ENCODE measurements at regions not wholly inside any gene's neighbourhood (a gene's known extent, or its start where the extent isn't known, plus 50 kb on each side); places are given as distances from the start of the nearest gene placed in this dataset.

DNA sequence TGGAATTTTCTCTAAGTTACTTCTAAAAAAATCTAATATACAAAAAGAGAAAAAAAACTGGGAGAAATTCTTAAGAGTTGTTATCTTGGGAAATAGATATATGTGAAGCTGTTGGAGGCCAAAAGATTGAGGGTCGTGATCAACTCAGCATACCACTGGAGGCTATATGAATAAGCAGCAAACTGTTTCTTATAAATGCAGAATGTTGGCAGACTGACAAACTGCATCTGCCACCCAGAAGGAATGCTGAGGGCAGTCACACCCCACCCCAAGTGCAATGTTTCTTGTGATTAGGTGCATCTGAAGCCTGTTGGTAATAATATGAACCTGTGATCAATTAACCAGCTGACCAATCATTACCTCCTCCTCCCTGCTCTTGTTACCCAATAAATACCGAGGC is 818.6 kb upstream of the MGAT4C start:
- Histone ChIP-seq H3F3A (ENCODE audit: control insufficient read depth, insufficient read depth) (no peaks in the 10 kb centered on the region), H3K9me2 (replicated peaks; ENCODE audit: control insufficient read depth, low read length) (no peaks in the 10 kb centered on the region), H3K4me2 (ENCODE audit: low read length) (no peak overlapping the region), H3K36me3 (ENCODE audit: control insufficient read depth, low read length) (no peaks in the 10 kb centered on the region), H3K27me3 (ENCODE audit: control insufficient read depth, low read length) (no peaks in the 10 kb centered on the region), H3K9me3 (ENCODE audit: control insufficient read depth, insufficient read depth, low read length) (no peaks in the 10 kb centered on the region), H3K27ac (ENCODE audit: low read depth, low read length) (no peak overlapping the region), H4K20me1 (ENCODE audit: control insufficient read depth, insufficient read depth, low read depth, low read length) (no peaks in the 10 kb centered on the region), H3K79me2 (ENCODE audit: control insufficient read depth, low read length) (no peaks in the 10 kb centered on the region), H3K4me1 (ENCODE audit: control insufficient read depth, low read length) (no peaks in the 10 kb centered on the region), H3K4me3 (ENCODE audit: low read length) (no peak overlapping the region)
- TF ChIP-seq EZH2phosphoT487 (IDR thresholded peaks at IDR 0.05; ENCODE audit: borderline replicate concordance, low read length), result no peak
- TF ChIP-seq, protein P1, sequence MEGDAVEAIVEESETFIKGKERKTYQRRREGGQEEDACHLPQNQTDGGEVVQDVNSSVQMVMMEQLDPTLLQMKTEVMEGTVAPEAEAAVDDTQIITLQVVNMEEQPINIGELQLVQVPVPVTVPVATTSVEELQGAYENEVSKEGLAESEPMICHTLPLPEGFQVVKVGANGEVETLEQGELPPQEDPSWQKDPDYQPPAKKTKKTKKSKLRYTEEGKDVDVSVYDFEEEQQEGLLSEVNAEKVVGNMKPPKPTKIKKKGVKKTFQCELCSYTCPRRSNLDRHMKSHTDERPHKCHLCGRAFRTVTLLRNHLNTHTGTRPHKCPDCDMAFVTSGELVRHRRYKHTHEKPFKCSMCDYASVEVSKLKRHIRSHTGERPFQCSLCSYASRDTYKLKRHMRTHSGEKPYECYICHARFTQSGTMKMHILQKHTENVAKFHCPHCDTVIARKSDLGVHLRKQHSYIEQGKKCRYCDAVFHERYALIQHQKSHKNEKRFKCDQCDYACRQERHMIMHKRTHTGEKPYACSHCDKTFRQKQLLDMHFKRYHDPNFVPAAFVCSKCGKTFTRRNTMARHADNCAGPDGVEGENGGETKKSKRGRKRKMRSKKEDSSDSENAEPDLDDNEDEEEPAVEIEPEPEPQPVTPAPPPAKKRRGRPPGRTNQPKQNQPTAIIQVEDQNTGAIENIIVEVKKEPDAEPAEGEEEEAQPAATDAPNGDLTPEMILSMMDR (IDR thresholded peaks at IDR 0.05; ENCODE audit: low read depth, low read length, poor library complexity, severe bottlenecking), result no peak

- no peaks in the 10 kb centered on the region for H3K27me3 ChIP-seq (ENCODE audit: control insufficient read depth, low read length)
- H3F3A ChIP-seq (ENCODE audit: control insufficient read depth, insufficient read depth), result no peaks in the 10 kb centered on the region
- no peaks in the 10 kb centered on the region for H3K79me2 ChIP-seq (ENCODE audit: control insufficient read depth, low read length)
- no peak overlapping the region for H3K4me2 ChIP-seq (ENCODE audit: low read length)
- no peaks in the 10 kb centered on the region for H4K20me1 ChIP-seq (ENCODE audit: control insufficient read depth, insufficient read depth, low read depth, low read length)
- H3K9me2 ChIP-seq (replicated peaks; ENCODE audit: control insufficient read depth, low read length), result no peaks in the 10 kb centered on the region
- H3K27ac ChIP-seq (ENCODE audit: low read depth, low read length), result no peak overlapping the region
- no peaks in the 10 kb centered on the region for H3K36me3 ChIP-seq (ENCODE audit: control insufficient read depth, low read length)
- no peak overlapping the region for H3K4me3 ChIP-seq (ENCODE audit: low read length)
- no peaks in the 10 kb centered on the region for H3K9me3 ChIP-seq (ENCODE audit: control insufficient read depth, insufficient read depth, low read length)
- no peaks in the 10 kb centered on the region for H3K4me1 ChIP-seq (ENCODE audit: control insufficient read depth, low read length)
- TF ChIP-seq EZH2phosphoT487 (IDR thresholded peaks at IDR 0.05; ENCODE audit: borderline replicate concordance, low read length), result no peak
- TF ChIP-seq, protein P1 (IDR thresholded peaks at IDR 0.05; ENCODE audit: low read depth, low read length, poor library complexity, severe bottlenecking), result no peak
Observed at GRCh38 chr12:87066326-87066725, 810.1 kb upstream of the MGAT4C start.

DNA sequence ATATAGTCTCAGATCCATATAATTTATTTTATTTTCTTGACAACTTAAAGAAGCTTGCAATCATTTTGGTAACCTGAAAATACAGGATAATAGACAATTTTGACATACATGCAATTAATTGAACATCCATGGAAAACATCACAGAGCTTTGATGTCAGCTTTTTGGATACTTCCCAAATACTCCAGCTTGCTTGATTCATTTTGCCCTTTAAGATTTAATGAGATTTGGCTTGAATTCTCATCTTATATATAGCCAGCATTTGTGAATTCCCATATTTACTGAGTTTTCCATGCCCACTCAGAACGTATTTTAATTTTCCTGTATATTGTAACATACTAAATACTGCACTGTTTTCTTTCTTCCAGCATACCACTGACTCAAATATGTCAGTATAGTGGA is 803.0 kb upstream of the MGAT4C start:
- no peaks in the 10 kb centered on the region for H3K4me1 ChIP-seq (ENCODE audit: control insufficient read depth, low read length)
- no peak overlapping the region for H3K27ac ChIP-seq (ENCODE audit: low read depth, low read length)
- no peaks in the 10 kb centered on the region for H3K27me3 ChIP-seq (ENCODE audit: control insufficient read depth, low read length)
- H3K4me2 ChIP-seq (ENCODE audit: low read length), result no peak overlapping the region
- no peaks in the 10 kb centered on the region for H3K79me2 ChIP-seq (ENCODE audit: control insufficient read depth, low read length)
- no peaks in the 10 kb centered on the region for H4K20me1 ChIP-seq (ENCODE audit: control insufficient read depth, insufficient read depth, low read depth, low read length)
- no peaks in the 10 kb centered on the region; the same call in 1 of the 2 replicates for H3K9me2 ChIP-seq (replicated peaks; ENCODE audit: control insufficient read depth, low read length)
- H3F3A ChIP-seq (ENCODE audit: control insufficient read depth, insufficient read depth), result no peaks in the 10 kb centered on the region
- no peak for TF ChIP-seq EZH2phosphoT487 (IDR thresholded peaks at IDR 0.05; ENCODE audit: borderline replicate concordance, low read length)
- TF ChIP-seq, protein P1 (IDR thresholded peaks at IDR 0.05; ENCODE audit: low read depth, low read length, poor library complexity, severe bottlenecking), result no peak
- no peaks in the 10 kb centered on the region for H3K9me3 ChIP-seq (ENCODE audit: control insufficient read depth, insufficient read depth, low read length)
- no peaks in the 10 kb centered on the region for H3K36me3 ChIP-seq (ENCODE audit: control insufficient read depth, low read length)
- no peak overlapping the region for H3K4me3 ChIP-seq (ENCODE audit: low read length)

GRCh38 chr12:87054226-87054625 is 798.0 kb upstream of the MGAT4C start:
- no peaks in the 10 kb centered on the region for H3K9me3 ChIP-seq (ENCODE audit: control insufficient read depth, insufficient read depth, low read length)
- no peaks in the 10 kb centered on the region; the same call in none of the 2 replicates for H3K9me2 ChIP-seq (replicated peaks; ENCODE audit: control insufficient read depth, low read length)
- no peaks in the 10 kb centered on the region for H3K4me1 ChIP-seq (ENCODE audit: control insufficient read depth, low read length)
- no peak overlapping the region for H3K4me3 ChIP-seq (ENCODE audit: low read length)
- H3K27ac ChIP-seq (ENCODE audit: low read depth, low read length), result no peak overlapping the region
- H3K4me2 ChIP-seq (ENCODE audit: low read length), result no peak overlapping the region
- no peaks in the 10 kb centered on the region for H3K79me2 ChIP-seq (ENCODE audit: control insufficient read depth, low read length)
- H3K36me3 ChIP-seq (ENCODE audit: control insufficient read depth, low read length), result no peaks in the 10 kb centered on the region
- H4K20me1 ChIP-seq (ENCODE audit: control insufficient read depth, insufficient read depth, low read depth, low read length), result no peaks in the 10 kb centered on the region
- no peaks in the 10 kb centered on the region for H3F3A ChIP-seq (ENCODE audit: control insufficient read depth, insufficient read depth)
- TF ChIP-seq, protein P1 (IDR thresholded peaks at IDR 0.05; ENCODE audit: low read depth, low read length, poor library complexity, severe bottlenecking), result no peak
- no peak for TF ChIP-seq EZH2phosphoT487 (IDR thresholded peaks at IDR 0.05; ENCODE audit: borderline replicate concordance, low read length)
- H3K27me3 ChIP-seq (ENCODE audit: control insufficient read depth, low read length), result no peaks in the 10 kb centered on the region

All from DOHH2 (cell line).